Endothelial cell of umbilical vein (primary cell): ENCODE measurements at regions not wholly inside any gene's neighbourhood (a gene's known extent, or its start where the extent isn't known, plus 50 kb on each side); places are given as distances from the start of the nearest gene placed in this dataset. TPM values are rescaled to one million over a fixed set of nuclear protein-coding genes. Genes with fewer than 3 reads are reported as not detected.

Experiments used
- BruUV-seq: library from RNA; stranded (reverse); fragments of 400-500 nt; replicated peaks from 2 replicates; lab custom pipeline; 2021; lab: Mats Ljungman, UMichigan
- CTCF ChIA-PET: fragments of 300-600, 350-600 bp; sonication (Branson Sonifier 250); formaldehyde crosslinking; loops from one replicate; lab custom pipeline; 2021; ENCODE audit warnings: antibody characterized with exemption, inconsistent platforms; lab: Charles Lee
- POLR2A ChIA-PET: fragments of 300-600, 350-600 bp; sonication (Branson Sonifier 250); formaldehyde crosslinking; loops from one replicate; lab custom pipeline; 2021; ENCODE audit warnings: antibody characterized with exemption, inconsistent platforms; lab: Charles Lee
- DNase-seq: peaks from one replicate; pipeline ENCODE4 v3.0.0-alpha.2; 2011; ENCODE audit warnings: low read depth, low spot score
- FAIRE-seq: peaks from 2 replicates; lab custom pipeline; 2011; peaks lifted over from hg19 to GRCh38; lab: Jason Lieb, UNC
- H2AFZ ChIP-seq: 2 replicates; pipeline ENCODE4 v1.6.0; 2012; ENCODE audit warnings: low read depth, low read length, control low read depth, inconsistent platforms
- H3K27ac ChIP-seq: 2 replicates; pipeline ENCODE4 v1.5.1; 2011; ENCODE audit warnings: low read depth, mild to moderate bottlenecking, control low read depth, low read length, moderate library complexity; ENCODE audit not compliant: insufficient read depth
- H3K27me3 ChIP-seq, 2 experiments: 2 replicates each; pipeline versions ENCODE4 v1.6.0 to v1.6.1; 2011; ENCODE audit warnings: low read length in 2 of 2, mixed read lengths in 1 of 2; ENCODE audit not compliant: control insufficient read depth in 2 of 2, insufficient read depth in 2 of 2
- H3K36me3 ChIP-seq, 2 experiments: 2 replicates in 1 of 2; 3 replicates in 1 of 2; pipeline ENCODE4 v1.5.1; 2011; ENCODE audit warnings: low read length in 2 of 2, mild to moderate bottlenecking in 1 of 2, moderate library complexity in 1 of 2; ENCODE audit not compliant: control insufficient read depth in 2 of 2, insufficient read depth in 2 of 2; ENCODE audit errors: extremely low read depth in 1 of 2
- H3K4me1 ChIP-seq: 3 replicates; pipeline ENCODE4 v1.5.1; 2011; ENCODE audit warnings: mild to moderate bottlenecking, low read length; ENCODE audit not compliant: control insufficient read depth, insufficient read depth; ENCODE audit errors: extremely low read depth
- H3K4me2 ChIP-seq: 2 replicates; pipeline ENCODE4 v1.6.1; 2011; ENCODE audit warnings: low read length, control low read depth, mixed read lengths; ENCODE audit not compliant: insufficient read depth
- H3K4me3 ChIP-seq, 3 experiments: fragments of 200-600 bp in 1 of 3; sonication (generic), shearing (Covaris generic) in 1 of 3; replicated peaks in 1 of 3; 2 replicates each; pipeline ENCODE4 v1.5.1; 2011 to 2016; ENCODE audit warnings: control low read depth in 3 of 3, low read length in 3 of 3, mild to moderate bottlenecking in 2 of 3, inconsistent platforms in 1 of 3, low read depth in 1 of 3, moderate library complexity in 1 of 3; ENCODE audit not compliant: insufficient read depth in 1 of 3
- H3K79me2 ChIP-seq: 2 replicates; pipeline ENCODE4 v1.6.0; 2012; ENCODE audit warnings: low read length, inconsistent platforms; ENCODE audit not compliant: control insufficient read depth, insufficient read depth
- H3K9ac ChIP-seq: replicated peaks from 2 replicates; pipeline ENCODE3; 2011; ENCODE audit warnings: low read length, control low read depth; ENCODE audit not compliant: insufficient read depth; ENCODE audit errors: extremely low read depth
- H3K9me1 ChIP-seq: replicated peaks from 3 replicates; pipeline ENCODE4 v1.6.0; 2011; ENCODE audit warnings: mild to moderate bottlenecking, low read length; ENCODE audit not compliant: control insufficient read depth, insufficient read depth; ENCODE audit errors: extremely low read depth
- H3K9me3 ChIP-seq: replicated peaks from 2 replicates; pipeline ENCODE4 v1.5.1; 2012; ENCODE audit warnings: low read length, inconsistent platforms; ENCODE audit not compliant: control insufficient read depth, insufficient read depth
- H4K20me1 ChIP-seq: replicated peaks from 2 replicates; pipeline ENCODE3; 2011; ENCODE audit warnings: mild to moderate bottlenecking, low read length; ENCODE audit not compliant: control insufficient read depth, insufficient read depth; ENCODE audit errors: extremely low read depth
- CTCF ChIP-seq, 2 donors: IDR thresholded peaks; 1 replicate in 1 of 2; 2 replicates in 1 of 2; pipeline ENCODE4 v1.5.1; 2011; ENCODE audit warnings: low read length in 2 of 2, mild to moderate bottlenecking in 2 of 2, moderate library complexity in 2 of 2, control low read depth in 1 of 2, inconsistent platforms in 1 of 2, low read depth in 1 of 2; ENCODE audit not compliant: insufficient read depth in 1 of 2; ENCODE audit errors: extremely low read depth in 1 of 2
- EZH2 ChIP-seq: IDR thresholded peaks from 2 replicates; pipeline ENCODE4 v1.6.1; 2012; ENCODE audit warnings: borderline replicate concordance, low read depth, mild to moderate bottlenecking, moderate library complexity, low read length, inconsistent platforms; ENCODE audit not compliant: severe bottlenecking
- FOS ChIP-seq: IDR thresholded peaks from 2 replicates; pipeline ENCODE4 v1.6.1; 2011; ENCODE audit warnings: mild to moderate bottlenecking, low read length, moderate library complexity, borderline replicate concordance; ENCODE audit not compliant: insufficient read depth
- GATA2 ChIP-seq: IDR thresholded peaks from 2 replicates; pipeline ENCODE4 v1.7.0; 2011; ENCODE audit warnings: low read depth, mild to moderate bottlenecking, moderate library complexity, mixed read lengths, low read length; ENCODE audit not compliant: insufficient read length, insufficient read depth
- JUN ChIP-seq: IDR thresholded peaks from 2 replicates; pipeline ENCODE4 v1.6.1; 2011; ENCODE audit warnings: borderline replicate concordance, low read depth; ENCODE audit not compliant: insufficient read length, insufficient read depth
- MYC ChIP-seq: IDR thresholded peaks from one replicate; pipeline ENCODE4 v1.6.1; 2011; ENCODE audit warnings: mild to moderate bottlenecking, low read depth, low read length
- POLR2A ChIP-seq: IDR thresholded peaks from 2 replicates; pipeline ENCODE4 v1.6.1; 2012; ENCODE audit warnings: low read depth, mild to moderate bottlenecking, control low read depth, low read length
- POLR2AphosphoS5 ChIP-seq: IDR thresholded peaks from 2 replicates; pipeline ENCODE4 v1.6.1; 2012; ENCODE audit warnings: low read depth, mild to moderate bottlenecking, control low read depth, low read length, moderate library complexity; ENCODE audit not compliant: insufficient read depth
- dilution Hi-C: fragments of 300-500 bp; cut with MboI; formaldehyde crosslinking; loops from one replicate; pipeline ENCODE4 v1.15.0; 2019; ENCODE audit warnings: low sequenced_read_pairs; ENCODE audit not compliant: extremely low pct_ligation_motif_present
- intact Hi-C: fragments of 100-400 bp; cut with micrococcal nuclease; formaldehyde crosslinking; loops from one replicate; pipeline ENCODE4 v1.10.0; 2022
- small RNA-seq: library from RNA; depleted of rRNA; stranded (forward); fragments of <200 nt; gene quantifications from one replicate; pipeline ENCODE3, GENCODE V24; 2012; ENCODE audit warnings: low replicate concordance, low read depth; ENCODE audit not compliant: insufficient read depth, insufficient read length
- TF ChIP-seq, protein P1 (sequence below): IDR thresholded peaks from 2 replicates; pipeline ENCODE4 v1.6.1; 2011; ENCODE audit not compliant: insufficient read depth, insufficient read length

- POLR2A ChIA-PET = no interaction called here
- CTCF ChIA-PET = no interaction called here
- Histone ChIP-seq H3K36me3 (no peaks in the 10 kb centered on the region), H3K79me2 (no peaks in the 10 kb centered on the region), H4K20me1 (no peaks in the 10 kb centered on the region), H2AFZ (no peak overlapping the region), H3K4me2 (no peak overlapping the region), H3K4me3 (no peak overlapping the region), H3K9ac (no peak overlapping the region), H3K27me3 (no peaks in the 10 kb centered on the region), H3K27ac (no peak overlapping the region), H3K9me1 (no peaks in the 10 kb centered on the region), H3K9me3 (no peaks in the 10 kb centered on the region), H3K4me1 (no peaks in the 10 kb centered on the region)
- dilution Hi-C loops (no loop called here), intact Hi-C loops (no loop called here)
- FAIRE-seq = no peak
- TF ChIP-seq EZH2 = no peak
- TF ChIP-seq POLR2A = no peak
- TF ChIP-seq MYC = no peak
- TF ChIP-seq POLR2AphosphoS5 = no peak
- no peak for TF ChIP-seq CTCF (IDR thresholded peaks at IDR 0.05; ENCODE audit: extremely low read depth in 1 of 2, insufficient read depth in 1 of 2, low read depth in 1 of 2, low read length in 2 of 2)
- TF ChIP-seq GATA2 = no peak
- TF ChIP-seq JUN = no peak
- no peak for TF ChIP-seq FOS
- TF ChIP-seq, protein P1, sequence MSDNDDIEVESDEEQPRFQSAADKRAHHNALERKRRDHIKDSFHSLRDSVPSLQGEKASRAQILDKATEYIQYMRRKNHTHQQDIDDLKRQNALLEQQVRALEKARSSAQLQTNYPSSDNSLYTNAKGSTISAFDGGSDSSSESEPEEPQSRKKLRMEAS = no peak
- DNase-seq = no peak
- BruUV-seq = no TSS peak
These were observed 422.2 kb downstream of the XIRP2 start for GRCh38 chr2:167310442-167310841.

Small RNA genes lying in the stretch of these regions (small RNA-seq; reads per million reads assigned to genes)
- not detected for gene RNU7-148P
